Uterus (tissue), 3 donors: ENCODE measurements at regions not wholly inside any gene's neighbourhood (a gene's known extent, or its start where the extent isn't known, plus 50 kb on each side); places are given as distances from the start of the nearest gene placed in this dataset.

ENCODE experiments used
- DNase-seq, 2 donors: peaks; one replicate each; pipeline ENCODE4 v3.0.0-alpha.2; 2019 to 2020
- H3K27ac ChIP-seq, 2 donors: fragments of 200-600 bp; sonication (generic); 1 replicate in 1 of 2; 2 replicates in 1 of 2; pipeline ENCODE4 v1.5.1; 2016 to 2018
- H3K27me3 ChIP-seq, 2 donors: fragments of 200-600 bp; sonication (generic); one replicate each; pipeline ENCODE4 v1.5.1; 2018 to 2019; ENCODE audit warnings: control low read depth in 1 of 2
- H3K36me3 ChIP-seq, 2 donors: fragments of 200-600 bp; sonication (generic); one replicate each; pipeline ENCODE4 v1.5.1; 2019; ENCODE audit warnings: control low read depth in 1 of 2
- H3K4me1 ChIP-seq, 2 donors: fragments of 200-600 bp; sonication (generic); one replicate each; pipeline ENCODE4 v1.5.1; 2018 to 2019; ENCODE audit warnings: control low read depth in 1 of 2
- H3K4me3 ChIP-seq, 2 donors: fragments of 200-600 bp; sonication (generic); 1 replicate in 1 of 2; 2 replicates in 1 of 2; pipeline ENCODE4 v1.5.1; 2018 to 2019; ENCODE audit warnings: mild to moderate bottlenecking in 1 of 2
- H3K9me3 ChIP-seq, 2 donors: fragments of 200-600 bp; sonication (generic); one replicate each; pipeline ENCODE4 v1.5.1; 2019; ENCODE audit warnings: control low read depth in 1 of 2
- POLR2A ChIP-seq, 2 donors: fragments of 450-650 bp; IDR thresholded peaks; one replicate each; pipeline ENCODE4 v1.6.1; 2016; ENCODE audit warnings: antibody characterized with exemption in 2 of 2, mild to moderate bottlenecking in 1 of 2, moderate library complexity in 1 of 2
- intact Hi-C: fragments of 100-400 bp; cut with DNase I; formaldehyde crosslinking; loops from one replicate; pipeline ENCODE4 v1.15.1; 2023; ENCODE audit warnings: low total_unique reads
- TF ChIP-seq, protein P1 (sequence below), 4 experiments: fragments of 200-600 bp in 2 of 4; fragments of 450-650 bp in 2 of 4; sonication (generic) in 2 of 4; IDR thresholded peaks; one replicate each; pipeline ENCODE4 v1.5.1; 2016 to 2019; ENCODE audit warnings: antibody characterized with exemption in 4 of 4, mild to moderate bottlenecking in 2 of 4, moderate library complexity in 1 of 4
- donor health status: DM: yes; HTN: yes; CAD: no.

DNA sequence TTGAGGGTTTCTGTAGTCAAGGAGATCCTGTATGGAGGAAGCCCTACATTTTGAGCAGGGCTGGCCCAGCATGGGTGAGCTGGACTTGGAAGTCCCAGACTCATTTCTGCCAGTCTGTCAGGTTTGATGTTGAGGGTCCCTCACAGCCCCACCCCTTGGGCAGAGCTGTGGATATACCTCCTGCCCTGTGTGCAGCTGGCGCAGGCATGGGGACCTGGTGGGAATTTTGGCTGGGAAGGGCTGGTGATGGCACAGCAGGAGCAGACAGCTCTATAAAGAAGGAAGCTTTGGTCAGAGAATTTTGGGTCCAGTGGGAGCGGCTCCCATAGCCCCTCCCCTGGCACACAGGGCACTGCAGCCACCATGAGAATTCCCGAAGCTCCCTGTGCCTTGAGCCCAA, 482.6 kb downstream of the RPS24 start:
- Histone ChIP-seq H3K27ac (peak overlapping the region; percentile 76 to 86), H3K4me1 (peaks cover 14 to 23% of the 10 kb centered on the region in 2 donors), H3K27me3 (no peaks in the 10 kb centered on the region), H3K4me3 (no peak overlapping the region), H3K9me3 (no peaks in the 10 kb centered on the region), H3K36me3 (no peaks in the 10 kb centered on the region)
- DNase-seq: no peak
- TF ChIP-seq POLR2A (IDR thresholded peaks at IDR 0.05): no peak
- TF ChIP-seq, protein P1, sequence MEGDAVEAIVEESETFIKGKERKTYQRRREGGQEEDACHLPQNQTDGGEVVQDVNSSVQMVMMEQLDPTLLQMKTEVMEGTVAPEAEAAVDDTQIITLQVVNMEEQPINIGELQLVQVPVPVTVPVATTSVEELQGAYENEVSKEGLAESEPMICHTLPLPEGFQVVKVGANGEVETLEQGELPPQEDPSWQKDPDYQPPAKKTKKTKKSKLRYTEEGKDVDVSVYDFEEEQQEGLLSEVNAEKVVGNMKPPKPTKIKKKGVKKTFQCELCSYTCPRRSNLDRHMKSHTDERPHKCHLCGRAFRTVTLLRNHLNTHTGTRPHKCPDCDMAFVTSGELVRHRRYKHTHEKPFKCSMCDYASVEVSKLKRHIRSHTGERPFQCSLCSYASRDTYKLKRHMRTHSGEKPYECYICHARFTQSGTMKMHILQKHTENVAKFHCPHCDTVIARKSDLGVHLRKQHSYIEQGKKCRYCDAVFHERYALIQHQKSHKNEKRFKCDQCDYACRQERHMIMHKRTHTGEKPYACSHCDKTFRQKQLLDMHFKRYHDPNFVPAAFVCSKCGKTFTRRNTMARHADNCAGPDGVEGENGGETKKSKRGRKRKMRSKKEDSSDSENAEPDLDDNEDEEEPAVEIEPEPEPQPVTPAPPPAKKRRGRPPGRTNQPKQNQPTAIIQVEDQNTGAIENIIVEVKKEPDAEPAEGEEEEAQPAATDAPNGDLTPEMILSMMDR (IDR thresholded peaks at IDR 0.05): no peak
- intact Hi-C loops: no loop called here

DNA sequence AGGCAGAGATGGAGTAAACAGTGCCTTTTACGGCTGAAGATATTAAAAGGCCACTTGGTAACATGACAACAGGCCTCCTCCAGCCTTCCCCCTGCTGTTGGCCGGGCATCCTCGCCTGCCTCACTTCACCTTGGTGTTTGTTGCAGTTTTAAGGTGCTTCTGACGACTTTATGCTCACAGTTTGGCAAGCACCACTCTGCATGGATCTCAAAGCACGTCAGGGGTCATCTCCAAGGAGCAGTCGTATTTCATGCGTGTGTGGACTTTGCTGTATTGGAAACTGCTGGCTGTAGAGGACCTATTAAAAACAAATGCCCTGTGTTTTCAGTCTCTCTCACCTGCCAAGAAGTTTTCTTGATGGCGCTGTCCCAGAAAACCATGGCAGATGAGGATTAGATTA, 483.1 kb downstream of the RPS24 start:
- intact Hi-C loops: no loop called here
- peak; percentile 67 to 85 for DNase-seq
- H3K27ac ChIP-seq: peak overlapping the region; percentile 76 to 86

DNA sequence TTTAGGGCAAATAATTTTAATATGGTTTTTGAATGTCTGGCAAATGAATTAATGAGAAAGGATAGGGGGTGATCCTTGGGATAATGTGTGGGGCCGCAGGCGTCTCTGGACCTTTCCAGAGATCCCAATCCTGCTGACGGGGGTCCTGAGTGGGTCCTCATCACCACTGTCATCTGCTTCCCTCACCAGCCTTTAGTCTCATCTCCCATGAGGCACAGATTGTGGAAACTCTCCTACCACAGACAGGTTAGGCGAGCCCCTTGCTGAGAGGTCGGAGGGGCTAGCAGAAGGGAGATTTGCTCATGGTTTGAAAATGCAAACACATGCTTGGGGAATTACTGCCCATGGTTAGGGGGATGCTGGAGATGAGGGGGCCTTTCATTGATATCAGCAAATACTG, 484.6 kb downstream of the RPS24 start:
- no peak overlapping the region for H3K4me3 ChIP-seq
- no peak for DNase-seq
- H3K4me1 ChIP-seq: peaks cover 10 to 23% of the 10 kb centered on the region in 2 donors
- no peak for TF ChIP-seq POLR2A (IDR thresholded peaks at IDR 0.05)
- TF ChIP-seq, protein P1 (IDR thresholded peaks at IDR 0.05): no peak
- H3K9me3 ChIP-seq: no peaks in the 10 kb centered on the region
- H3K36me3 ChIP-seq: no peaks in the 10 kb centered on the region
- H3K27me3 ChIP-seq: no peaks in the 10 kb centered on the region
- intact Hi-C loops: no loop called here
- H3K27ac ChIP-seq: peak overlapping the region in 1 of 2 donors; percentile 86

More for the DNA sequence above, 483.1 kb downstream of the RPS24 start:
- Histone ChIP-seq H3K27me3 (no peaks in the 10 kb centered on the region), H3K9me3 (no peaks in the 10 kb centered on the region), H3K4me1 (peaks cover 14 to 23% of the 10 kb centered on the region in 2 donors), H3K4me3 (no peak overlapping the region), H3K36me3 (no peaks in the 10 kb centered on the region)
- TF ChIP-seq, protein P1 (IDR thresholded peaks at IDR 0.05): peak in 1 of 4 experiments; percentile 22
- no peak for TF ChIP-seq POLR2A (IDR thresholded peaks at IDR 0.05)

DNA sequence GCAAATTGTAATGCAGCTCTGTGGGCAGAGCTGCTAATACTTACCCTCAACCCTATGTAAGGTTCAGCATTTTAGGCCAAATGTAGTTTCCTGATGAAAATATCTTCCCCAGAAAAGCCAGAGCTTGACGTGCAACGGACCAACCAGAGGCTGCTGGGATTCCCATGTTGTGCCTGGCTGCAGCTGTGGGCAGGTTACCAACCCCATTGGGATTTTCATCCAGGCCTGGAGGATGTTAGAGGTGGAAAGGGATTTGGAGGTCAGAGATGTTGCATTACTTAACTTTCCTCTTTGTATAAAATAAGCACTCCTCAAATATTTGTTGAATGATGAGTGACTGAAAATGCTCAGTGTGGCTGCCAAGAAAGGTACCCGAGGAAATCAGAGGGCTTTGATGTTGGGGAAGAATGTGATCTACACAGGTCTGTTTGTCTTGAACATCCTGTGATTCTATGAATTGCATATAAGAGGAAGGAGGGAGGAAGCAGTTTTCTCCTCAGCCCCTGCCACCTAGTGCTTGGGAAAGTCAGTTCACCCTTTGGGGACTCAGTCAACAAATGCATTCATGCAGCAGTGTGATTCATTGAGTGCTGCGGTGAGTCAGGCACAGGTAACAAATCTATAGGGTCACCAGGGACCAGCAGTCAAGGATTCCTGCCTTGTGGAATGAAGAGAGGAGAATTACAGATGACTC, 487.2 kb downstream of the RPS24 start:
- no peaks in the 10 kb centered on the region for H3K9me3 ChIP-seq
- no peak for DNase-seq
- H3K27ac ChIP-seq: no peak overlapping the region
- TF ChIP-seq, protein P1 (IDR thresholded peaks at IDR 0.05): peak in 1 of 4 experiments; percentile 34
- TF ChIP-seq POLR2A (IDR thresholded peaks at IDR 0.05): no peak
- no peaks in the 10 kb centered on the region for H3K27me3 ChIP-seq
- H3K36me3 ChIP-seq: no peaks in the 10 kb centered on the region
- intact Hi-C loops: no loop called here
- peaks cover 5 to 6% of the 10 kb centered on the region in 2 donors for H3K4me1 ChIP-seq
- H3K4me3 ChIP-seq: no peak overlapping the region

DNA sequence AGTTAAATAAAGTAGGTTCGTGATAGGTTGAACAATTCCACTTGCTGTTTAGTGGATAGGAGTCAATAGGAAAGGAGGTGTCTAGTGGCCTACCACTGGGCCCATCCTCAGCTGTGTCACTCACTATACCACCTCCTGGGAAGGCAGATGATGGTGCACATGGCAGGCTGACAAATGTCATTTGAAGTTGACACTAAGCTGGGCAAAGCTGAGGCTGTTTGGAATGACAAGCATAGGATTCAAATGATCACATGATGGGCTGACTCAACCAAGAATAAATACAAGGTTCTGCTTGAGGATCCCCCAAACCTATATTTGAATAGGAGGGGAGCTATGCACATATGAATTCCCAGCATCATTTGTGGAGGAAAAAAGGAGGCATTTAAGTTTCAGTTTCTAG, 489.8 kb downstream of the RPS24 start:
- Histone ChIP-seq H3K4me3 (no peak overlapping the region), H3K36me3 (no peaks in the 10 kb centered on the region), H3K4me1 (no peaks in the 10 kb centered on the region), H3K27ac (no peak overlapping the region), H3K9me3 (no peaks in the 10 kb centered on the region), H3K27me3 (no peaks in the 10 kb centered on the region)
- TF ChIP-seq, protein P1 (IDR thresholded peaks at IDR 0.05): no peak
- no peak for TF ChIP-seq POLR2A (IDR thresholded peaks at IDR 0.05)
- DNase-seq: no peak
- intact Hi-C loops: no loop called here
